GM18517 (cell line): ENCODE measurements at regions not wholly inside any gene's neighbourhood (a gene's known extent, or its start where the extent isn't known, plus 50 kb on each side); places are given as distances from the start of the nearest gene placed in this dataset.

ENCODE experiments used
- ATAC-seq: cut with Tn5 transposase; IDR thresholded peaks from one replicate; pipeline ENCODE4 v1.9.1; 2021; ENCODE audit warnings: mild to moderate bottlenecking, moderate library complexity; ENCODE audit not compliant: unreplicated experiment

- ATAC-seq: no peak
Measured at GRCh38 chr5:124796495-124796894, 50.1 kb upstream of the ZNF608 start.

- ATAC-seq: no peak
Measured at GRCh38 chr5:124797665-124798087, 51.2 kb upstream of the ZNF608 start.

- ATAC-seq: no peak
Measured at GRCh38 chr5:124798890-124799289, 52.5 kb upstream of the ZNF608 start.

GRCh38 chr5:124801551-124801950 is 55.1 kb upstream of the ZNF608 start:
- ATAC-seq: no peak

GRCh38 chr5:124803617-124804323 is 57.3 kb upstream of the ZNF608 start:
- ATAC-seq: no peak

- ATAC-seq: no peak
Measured at GRCh38 chr5:124806026-124806372, 59.6 kb upstream of the ZNF608 start.

GRCh38 chr5:124806373-124807077 is 60.1 kb upstream of the ZNF608 start:
- ATAC-seq: no peak

GRCh38 chr5:124808842-124809268 is 62.4 kb upstream of the ZNF608 start:
- ATAC-seq: no peak

- ATAC-seq: no peak
Measured at GRCh38 chr5:124810396-124811006, 64.1 kb upstream of the ZNF608 start.

GRCh38 chr5:124812771-124813358 is 66.4 kb upstream of the ZNF608 start:
- no peak for ATAC-seq

- ATAC-seq: no peak
Measured at GRCh38 chr5:124816381-124816780, 69.9 kb upstream of the ZNF608 start.

- ATAC-seq: no peak
Measured at GRCh38 chr5:124819201-124819600, 72.8 kb upstream of the ZNF608 start.

- no peak for ATAC-seq
Measured at GRCh38 chr5:124822647-124823046, 76.2 kb upstream of the ZNF608 start.

GRCh38 chr5:124823380-124823779 is 76.9 kb upstream of the ZNF608 start:
- no peak for ATAC-seq

GRCh38 chr5:124824637-124825158 is 78.3 kb upstream of the ZNF608 start:
- peak; percentile 4 for ATAC-seq

- ATAC-seq: peak; percentile 79
Measured at GRCh38 chr5:124825250-124825982, 79.0 kb upstream of the ZNF608 start.

GRCh38 chr5:124825983-124826337 is 79.5 kb upstream of the ZNF608 start:
- ATAC-seq: no peak

GRCh38 chr5:124828731-124829234 is 82.3 kb upstream of the ZNF608 start:
- ATAC-seq: no peak

- no peak for ATAC-seq
Measured at GRCh38 chr5:124831687-124832240, 85.3 kb upstream of the ZNF608 start.

- ATAC-seq: no peak
Measured at GRCh38 chr5:124832510-124832909, 86.1 kb upstream of the ZNF608 start.
